OCI-LY7 (cell line): ENCODE measurements at regions not wholly inside any gene's neighbourhood (a gene's known extent, or its start where the extent isn't known, plus 50 kb on each side); places are given as distances from the start of the nearest gene placed in this dataset.

Source experiments
- EZH2phosphoT487 ChIP-seq: fragments of 200-600 bp; sonication (generic); IDR thresholded peaks from 2 replicates; pipeline ENCODE4 v1.6.1; 2018; ENCODE audit warnings: low read depth, borderline replicate concordance, mild to moderate bottlenecking, mixed run types, antibody characterized with exemption, low read length, moderate library complexity, mixed read lengths
- TF ChIP-seq, protein P1 (sequence below): fragments of 200-600 bp; sonication (generic); conservative IDR thresholded peaks from 2 replicates; pipeline ENCODE4 v1.5.1; 2014; ENCODE audit warnings: mild to moderate bottlenecking, antibody characterized with exemption, low read length, moderate library complexity, mixed read lengths

DNA sequence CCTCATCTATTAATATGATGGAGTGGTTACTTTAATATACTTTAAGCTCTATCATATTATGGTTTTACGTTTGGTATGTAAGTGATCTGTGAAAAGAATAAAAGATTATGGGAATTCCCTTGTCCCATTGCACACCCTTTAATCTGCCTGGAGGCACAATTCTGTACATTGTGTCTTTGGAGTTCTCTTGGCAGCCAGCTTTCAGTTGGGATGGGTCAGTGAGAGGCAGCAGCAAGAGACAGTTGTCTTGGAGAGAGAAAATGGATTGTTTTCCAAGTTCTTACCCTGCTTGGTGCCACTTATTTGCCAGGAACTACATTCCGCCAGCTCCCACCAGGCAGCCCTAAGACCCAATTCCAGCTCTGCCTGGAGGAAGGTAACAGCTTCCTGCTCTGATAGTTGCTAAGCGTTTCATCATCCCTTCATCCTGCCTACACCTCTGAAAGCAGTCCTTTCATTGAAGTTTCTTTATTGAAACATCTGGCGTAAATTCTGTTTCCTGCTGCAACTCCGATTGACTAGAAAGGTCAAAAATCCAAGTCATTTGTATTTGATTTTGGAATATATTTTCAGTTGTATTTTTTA is 365.2 kb downstream of the AKAIN1 start:
- TF ChIP-seq, protein P1, sequence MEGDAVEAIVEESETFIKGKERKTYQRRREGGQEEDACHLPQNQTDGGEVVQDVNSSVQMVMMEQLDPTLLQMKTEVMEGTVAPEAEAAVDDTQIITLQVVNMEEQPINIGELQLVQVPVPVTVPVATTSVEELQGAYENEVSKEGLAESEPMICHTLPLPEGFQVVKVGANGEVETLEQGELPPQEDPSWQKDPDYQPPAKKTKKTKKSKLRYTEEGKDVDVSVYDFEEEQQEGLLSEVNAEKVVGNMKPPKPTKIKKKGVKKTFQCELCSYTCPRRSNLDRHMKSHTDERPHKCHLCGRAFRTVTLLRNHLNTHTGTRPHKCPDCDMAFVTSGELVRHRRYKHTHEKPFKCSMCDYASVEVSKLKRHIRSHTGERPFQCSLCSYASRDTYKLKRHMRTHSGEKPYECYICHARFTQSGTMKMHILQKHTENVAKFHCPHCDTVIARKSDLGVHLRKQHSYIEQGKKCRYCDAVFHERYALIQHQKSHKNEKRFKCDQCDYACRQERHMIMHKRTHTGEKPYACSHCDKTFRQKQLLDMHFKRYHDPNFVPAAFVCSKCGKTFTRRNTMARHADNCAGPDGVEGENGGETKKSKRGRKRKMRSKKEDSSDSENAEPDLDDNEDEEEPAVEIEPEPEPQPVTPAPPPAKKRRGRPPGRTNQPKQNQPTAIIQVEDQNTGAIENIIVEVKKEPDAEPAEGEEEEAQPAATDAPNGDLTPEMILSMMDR: no peak
- TF ChIP-seq EZH2phosphoT487: no peak
